EL (cell line): ENCODE measurements at regions not wholly inside any gene's neighbourhood (a gene's known extent, or its start where the extent isn't known, plus 50 kb on each side); places are given as distances from the start of the nearest gene placed in this dataset.

Experiments
- DNase-seq: peaks from one replicate; pipeline ENCODE4 v3.0.0-alpha.2; 2016

DNA sequence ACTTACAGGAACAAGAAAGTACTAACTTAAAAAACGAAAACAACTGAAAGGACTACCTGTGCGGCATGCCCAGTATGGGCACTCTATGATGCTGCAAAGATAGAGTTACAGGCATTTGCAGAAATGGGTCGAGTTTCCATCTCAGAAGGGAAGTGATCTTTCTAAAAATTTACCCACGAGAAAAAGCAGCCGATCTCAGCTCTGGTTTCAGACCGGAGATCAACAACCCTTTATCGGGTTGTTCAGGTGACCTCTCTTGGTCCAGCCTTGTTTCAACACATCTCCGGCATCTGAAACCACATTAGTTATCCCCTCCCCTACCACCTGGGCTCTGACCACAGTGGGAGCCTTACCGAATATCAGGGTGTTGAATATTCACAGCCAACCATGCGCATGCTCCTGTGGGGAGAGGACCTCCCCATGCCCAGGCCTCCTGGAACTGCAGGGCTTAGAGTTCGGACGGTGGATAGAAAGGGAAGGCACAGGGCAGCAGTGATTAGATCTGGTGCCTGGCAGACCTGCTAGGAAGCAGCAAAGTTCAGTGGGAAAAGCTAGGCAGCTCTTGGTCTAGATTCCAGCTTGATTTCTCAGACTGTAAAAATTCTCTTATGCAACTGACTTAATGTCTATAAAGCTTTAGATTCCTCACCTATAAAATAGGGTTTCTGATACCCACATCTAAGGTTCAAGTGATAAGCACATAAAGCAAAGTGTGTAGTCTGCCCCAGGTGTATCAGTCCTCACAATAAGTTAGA lies 906.0 kb downstream of the VRK1 start:
- DNase-seq: no peak

- DNase-seq: no peak
Observed at GRCh38 chr14:97704316-97704885, 907.2 kb downstream of the VRK1 start.

GRCh38 chr14:97705107-97705506 lies 907.9 kb downstream of the VRK1 start:
- DNase-seq: no peak

DNA sequence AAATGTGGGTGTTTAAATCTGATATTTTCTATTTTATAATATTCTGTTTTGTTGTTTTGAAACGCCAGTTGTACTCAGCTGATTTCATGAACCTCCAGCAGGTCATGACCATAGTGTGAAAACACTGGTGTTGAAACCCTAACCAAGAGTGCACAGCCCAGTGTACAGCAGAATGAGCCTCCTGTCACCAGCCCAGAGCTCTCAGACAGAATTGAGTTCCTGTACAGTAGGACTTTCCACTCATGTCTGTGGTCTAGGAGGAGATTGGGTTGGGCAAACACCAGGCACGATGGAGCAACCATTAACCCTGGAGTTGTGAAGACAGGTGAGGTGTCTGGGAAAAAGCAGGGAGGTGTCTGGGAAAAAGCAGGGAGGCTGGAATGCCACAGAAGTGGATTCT lies 908.8 kb downstream of the VRK1 start:
- DNase-seq: no peak

DNA sequence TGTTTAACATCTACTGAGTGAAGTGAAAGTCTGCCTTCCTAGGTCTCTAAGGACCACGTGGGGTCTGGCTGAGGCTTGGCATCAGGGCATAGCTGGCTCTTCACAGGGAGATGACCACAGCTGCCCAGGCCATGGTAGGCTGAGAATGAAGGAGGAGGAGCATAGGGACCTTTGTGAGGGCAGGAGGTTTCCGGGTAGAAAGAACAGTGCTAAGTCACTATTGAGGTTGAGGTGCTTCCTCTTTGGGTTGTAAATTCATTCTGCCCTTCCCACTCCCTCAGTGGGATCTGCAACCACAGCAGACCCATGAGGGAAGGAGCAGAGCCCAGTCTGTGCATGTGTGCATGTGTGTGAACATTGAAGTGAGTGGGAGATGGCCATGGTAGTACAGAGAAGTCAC lies 909.6 kb downstream of the VRK1 start:
- DNase-seq: no peak

DNA sequence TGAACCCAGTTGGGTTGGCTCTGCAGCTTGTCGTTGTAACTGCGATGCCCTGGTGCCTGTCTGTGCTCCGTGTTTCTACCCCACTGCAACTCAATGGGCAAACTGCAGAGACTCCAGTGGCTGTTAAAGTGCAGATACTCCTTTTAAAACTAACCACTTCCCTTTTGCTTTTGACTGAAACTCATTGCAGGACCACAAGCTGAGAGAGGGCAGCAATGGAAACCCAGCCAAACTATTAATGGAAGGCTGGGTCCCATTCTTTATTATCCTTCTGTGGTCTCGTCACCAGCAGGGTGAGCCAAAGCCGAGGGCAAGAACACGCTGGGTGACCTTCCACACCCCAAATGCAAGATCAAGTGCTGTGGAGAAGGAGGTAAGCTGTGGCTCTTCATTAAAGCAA lies 910.4 kb downstream of the VRK1 start:
- DNase-seq: no peak

DNA sequence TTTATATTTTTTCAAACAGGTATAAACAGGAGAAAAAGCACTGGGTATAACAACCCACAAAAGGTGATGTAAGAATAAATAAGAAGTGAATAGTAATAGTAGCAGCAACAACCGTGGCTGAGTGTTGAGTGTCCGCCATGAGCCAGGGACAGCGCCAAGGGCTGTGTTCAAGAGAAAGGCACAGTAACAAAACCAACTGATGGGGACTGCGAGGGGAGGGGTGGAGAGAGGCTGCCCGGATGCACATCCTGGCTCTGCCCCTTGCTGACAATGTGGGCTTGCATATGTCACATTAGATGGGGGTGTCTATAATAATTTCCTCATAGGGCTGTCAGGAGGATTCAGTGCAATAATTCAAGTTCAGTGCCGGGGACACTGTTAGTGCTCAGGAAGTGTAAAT lies 912.4 kb downstream of the VRK1 start:
- DNase-seq: no peak

- no peak for DNase-seq
Observed at GRCh38 chr14:97710726-97711125, 913.5 kb downstream of the VRK1 start.

DNA sequence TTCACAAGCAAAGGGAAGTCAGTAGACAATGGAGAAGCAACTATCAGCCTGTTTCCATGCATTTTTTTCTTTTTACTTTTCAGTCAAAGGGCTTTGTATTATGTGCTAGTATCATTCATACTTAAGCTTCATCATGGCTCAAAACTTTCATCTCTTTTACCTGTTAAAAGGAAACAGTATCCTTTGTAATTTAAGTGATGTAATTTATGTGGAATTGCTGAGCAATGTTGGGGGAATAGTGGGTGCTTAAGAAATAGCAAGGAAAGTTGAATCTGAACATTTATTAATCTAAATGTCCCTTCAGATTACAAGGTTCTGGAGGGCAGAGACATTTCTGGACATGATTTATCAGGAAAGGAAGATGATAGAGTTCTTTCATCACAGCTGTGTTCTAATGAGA lies 915.3 kb downstream of the VRK1 start:
- DNase-seq: no peak

- DNase-seq: no peak
Observed at GRCh38 chr14:97713023-97713422, 915.8 kb downstream of the VRK1 start.

GRCh38 chr14:97718886-97719442 lies 921.8 kb downstream of the VRK1 start:
- DNase-seq: no peak

- DNase-seq: no peak
Observed at GRCh38 chr14:97719931-97720330, 922.7 kb downstream of the VRK1 start.

DNA sequence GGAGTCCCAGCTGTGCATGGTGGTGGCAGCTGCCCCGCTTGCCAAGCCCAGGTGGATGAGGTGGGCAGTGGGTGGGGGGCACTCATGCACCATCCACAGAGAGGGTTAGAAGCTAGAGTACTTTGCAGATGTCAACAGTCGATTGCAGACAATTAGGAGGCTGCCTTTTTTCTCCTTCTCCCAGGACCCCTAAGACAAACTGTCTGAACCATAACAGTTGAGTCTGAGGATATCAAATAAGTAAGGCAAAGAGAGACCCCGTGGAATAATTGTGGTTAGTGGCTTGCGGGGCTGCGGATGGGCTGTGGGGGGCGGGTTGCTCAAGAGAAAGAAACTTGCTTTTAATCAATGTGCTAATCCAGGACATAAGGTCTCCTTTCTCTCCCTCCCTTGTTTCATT lies 926.2 kb downstream of the VRK1 start:
- no peak for DNase-seq

DNA sequence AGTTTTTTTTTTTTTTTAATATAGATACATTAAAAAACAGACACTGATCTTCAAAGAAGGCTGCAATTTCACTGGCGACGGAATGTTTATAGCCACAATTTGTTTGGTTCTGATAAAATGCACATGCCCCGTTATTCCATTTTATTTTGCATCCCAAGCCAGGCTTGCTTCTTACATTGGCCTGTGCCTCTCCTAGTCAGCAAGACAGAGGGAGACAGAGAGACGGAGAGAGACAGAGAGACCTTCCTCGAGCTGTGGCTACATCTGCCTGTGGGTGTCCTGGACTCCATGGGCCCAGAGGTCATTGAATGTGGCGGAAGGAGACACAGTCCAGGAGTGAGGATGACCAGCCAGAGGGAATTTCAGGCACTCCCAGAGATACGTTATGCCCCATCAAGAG lies 926.6 kb downstream of the VRK1 start:
- no peak for DNase-seq

- DNase-seq: no peak
Observed at GRCh38 chr14:97724265-97724731, 927.1 kb downstream of the VRK1 start.

DNA sequence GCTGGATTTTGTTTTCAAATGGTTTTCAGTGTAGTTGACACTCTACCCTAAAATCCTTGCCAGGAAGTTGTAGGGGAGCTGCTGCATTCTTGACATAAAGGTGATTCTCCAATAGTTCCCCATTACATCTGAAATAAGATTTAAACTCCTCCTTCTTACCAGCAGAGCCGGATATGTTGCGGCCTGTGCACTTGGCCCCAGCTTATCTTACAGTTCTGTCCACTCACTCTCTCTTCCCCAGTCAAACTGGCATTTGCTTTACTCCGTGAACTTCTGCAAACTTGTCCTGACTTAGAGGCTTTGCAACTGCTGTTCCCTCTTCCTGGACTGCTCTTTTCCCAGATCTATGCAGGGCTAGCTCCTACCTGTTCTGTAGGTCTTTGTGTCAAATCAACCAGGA lies 929.5 kb downstream of the VRK1 start:
- DNase-seq: no peak

DNA sequence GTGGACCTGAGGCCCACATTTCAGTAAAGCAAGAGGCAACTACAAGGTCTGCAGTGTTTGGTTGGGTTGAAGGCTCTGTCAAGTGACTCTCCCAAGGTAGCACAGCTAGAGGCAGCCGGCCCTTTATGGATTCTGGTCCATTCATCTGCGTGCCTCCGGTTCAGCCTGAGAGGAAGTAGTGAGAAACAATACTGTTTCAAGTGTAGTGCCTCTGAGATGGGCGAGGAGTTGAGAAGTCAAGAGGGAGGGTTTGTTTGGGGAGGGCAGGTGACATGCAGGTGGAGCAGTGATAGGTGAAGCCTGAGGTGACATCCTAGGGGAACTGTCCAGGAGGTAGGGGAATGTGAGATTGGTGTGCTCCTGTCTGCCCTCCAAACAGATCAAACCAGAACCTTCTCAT lies 933.5 kb downstream of the VRK1 start:
- DNase-seq: no peak

GRCh38 chr14:97731800-97732199 lies 934.6 kb downstream of the VRK1 start:
- no peak for DNase-seq

DNA sequence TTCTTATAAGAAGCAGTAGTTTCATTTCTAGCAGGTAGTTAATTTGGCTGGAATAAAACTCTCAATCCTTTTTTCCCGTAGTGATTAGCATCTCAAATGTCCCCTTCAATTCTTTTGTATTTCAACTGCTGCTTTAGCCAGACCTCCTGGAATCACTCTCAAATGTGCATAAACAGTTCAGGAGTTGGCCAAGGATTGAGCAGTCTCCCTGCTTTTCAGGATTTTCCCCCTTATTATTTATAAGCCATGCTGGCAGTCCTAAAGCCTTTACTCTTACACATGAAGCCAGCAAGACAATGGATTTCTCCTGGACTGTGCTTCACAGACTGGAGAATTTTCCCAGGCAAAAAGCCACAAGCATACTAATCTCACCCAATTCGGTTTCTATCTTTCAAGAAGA lies 950.1 kb downstream of the VRK1 start:
- DNase-seq: no peak

GRCh38 chr14:97748616-97749015 lies 951.4 kb downstream of the VRK1 start:
- no peak for DNase-seq

GRCh38 chr14:97757491-97757890 lies 960.3 kb downstream of the VRK1 start:
- DNase-seq: no peak

- no peak for DNase-seq
Observed at GRCh38 chr14:97760050-97760449, 962.9 kb downstream of the VRK1 start.

DNA sequence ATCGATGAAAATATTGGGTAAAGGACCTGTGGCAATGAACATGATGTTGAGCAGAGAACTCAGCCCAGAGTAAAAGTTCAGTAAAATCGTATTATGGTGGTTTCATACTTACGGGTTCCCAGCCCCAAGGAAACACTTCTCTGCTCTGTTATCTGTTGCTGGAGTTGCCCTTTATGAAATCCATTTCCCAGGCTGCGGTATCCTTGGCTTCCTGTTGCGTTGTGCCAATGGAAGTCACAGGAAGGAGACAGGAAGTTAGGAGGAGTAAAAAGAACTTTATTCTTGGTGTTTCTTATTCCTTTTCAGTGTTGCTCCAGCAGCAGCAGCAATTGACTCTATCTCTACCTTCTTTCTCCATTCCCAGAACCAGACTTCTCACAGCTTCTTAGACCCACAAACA lies 965.2 kb downstream of the VRK1 start:
- no peak for DNase-seq

DNA sequence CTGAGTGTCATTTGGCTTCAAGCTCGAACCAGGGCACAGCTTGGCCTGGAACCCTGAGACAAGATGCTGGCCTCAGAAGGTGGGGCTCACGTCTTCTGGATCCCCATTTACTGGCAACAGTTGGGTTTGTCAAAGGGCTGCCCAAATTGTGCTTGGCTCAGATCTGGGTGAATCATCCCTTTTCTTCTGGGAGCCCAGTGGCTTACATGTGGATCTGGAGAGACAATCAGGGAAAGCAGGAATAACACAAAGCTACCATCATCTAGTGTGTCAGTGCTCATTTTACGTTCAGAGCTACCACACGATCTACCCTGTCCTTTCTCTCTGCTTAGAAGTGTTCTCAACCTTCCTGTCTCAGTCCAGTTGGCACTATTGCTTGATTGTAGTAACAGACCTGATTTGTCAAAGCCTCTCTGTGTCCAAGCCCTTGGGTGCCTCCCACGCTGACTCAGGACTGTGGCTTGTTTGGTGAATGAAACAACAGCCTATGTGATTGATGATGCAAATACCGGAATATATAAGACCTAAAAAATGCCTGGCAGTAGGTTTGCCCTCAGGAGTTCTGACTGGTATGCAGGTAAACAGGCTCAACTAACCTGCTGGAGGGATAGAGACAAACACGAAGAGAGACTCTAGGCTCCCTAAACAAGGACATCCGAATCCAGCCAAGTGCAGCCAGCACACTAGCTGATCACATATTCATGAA lies 974.3 kb downstream of the VRK1 start:
- no peak for DNase-seq
